CD4-positive, alpha-beta T cell (primary cell): ENCODE measurements at regions not wholly inside any gene's neighbourhood (a gene's known extent, or its start where the extent isn't known, plus 50 kb on each side); places are given as distances from the start of the nearest gene placed in this dataset.

Experiments used
- ATAC-seq: fragments of 200-7000 bp; cut with Tn5 transposase; one replicate; pipeline ENCODE4 v1.10.0; 2022; ENCODE audit warnings: mild to moderate bottlenecking; ENCODE audit not compliant: poor library complexity
- CTCF ChIA-PET: fragments of 350-600 bp; sonication (Branson Sonifier 250); formaldehyde crosslinking; loops from one replicate; lab custom pipeline; 2021; ENCODE audit warnings: antibody characterized with exemption, inconsistent platforms; lab: Charles Lee
- POLR2A ChIA-PET: fragments of 350-600 bp; sonication (Branson Sonifier 250); formaldehyde crosslinking; loops from one replicate; lab custom pipeline; 2021; ENCODE audit warnings: antibody characterized with exemption, inconsistent platforms; lab: Charles Lee
- DNase-seq, 14 experiments: peaks; one replicate each; pipeline ENCODE4 v3.0.0-alpha.2; 2013 to 2020; ENCODE audit warnings: mixed read lengths in 2 of 14
- H3K27ac ChIP-seq, 2 donors: one replicate each; pipeline versions ENCODE4 v1.5.1 to v1.7.0; 2013; ENCODE audit warnings: low read length in 2 of 2, low read depth in 1 of 2, mild to moderate bottlenecking in 1 of 2
- H3K27me3 ChIP-seq, 2 experiments: 1 replicate in 1 of 2; 2 replicates in 1 of 2; pipeline versions ENCODE4 v1.6.1 to v1.7.0; 2013; ENCODE audit warnings: low read length in 2 of 2, control low read depth in 1 of 2, mild to moderate bottlenecking in 1 of 2, moderate library complexity in 1 of 2; ENCODE audit not compliant: insufficient read depth in 2 of 2, control insufficient read depth in 1 of 2
- H3K36me3 ChIP-seq: one replicate; pipeline ENCODE4 v1.6.1; 2013; ENCODE audit warnings: low read length, control low read depth; ENCODE audit not compliant: insufficient read depth
- H3K4me1 ChIP-seq: one replicate; pipeline ENCODE4 v1.6.1; 2013; ENCODE audit warnings: low read length, control low read depth; ENCODE audit not compliant: insufficient read depth
- H3K4me3 ChIP-seq: one replicate; pipeline ENCODE4 v1.5.1; 2013; ENCODE audit warnings: mild to moderate bottlenecking, low read length, moderate library complexity
- H3K9me3 ChIP-seq, 2 experiments: 1 replicate in 1 of 2; 2 replicates in 1 of 2; pipeline versions ENCODE4 v1.6.1 to v1.7.0; 2013; ENCODE audit warnings: low read length in 2 of 2, mild to moderate bottlenecking in 2 of 2, control low read depth in 1 of 2, moderate library complexity in 1 of 2; ENCODE audit not compliant: control insufficient read depth in 1 of 2, insufficient read depth in 1 of 2
- H3K27ac Mint-ChIP-seq: one replicate; pipeline ENCODE4 v1.8.0; 2020; ENCODE audit warnings: mixed read lengths
- H3K27me3 Mint-ChIP-seq: one replicate; pipeline ENCODE4 v1.8.0; 2021; ENCODE audit warnings: mixed read lengths
- H3K36me3 Mint-ChIP-seq: one replicate; pipeline ENCODE4 v1.8.0; 2021; ENCODE audit warnings: low read depth, mixed read lengths
- H3K4me1 Mint-ChIP-seq: one replicate; pipeline ENCODE4 v1.8.0; 2021; ENCODE audit warnings: low read depth, mixed read lengths
- H3K4me3 Mint-ChIP-seq: one replicate; pipeline ENCODE4 v1.8.0; 2020; ENCODE audit warnings: mild to moderate bottlenecking, mixed read lengths
- H3K9me3 Mint-ChIP-seq: one replicate; pipeline ENCODE4 v1.8.0; 2020; ENCODE audit warnings: mixed read lengths
- CTCF ChIP-seq: fragments of 200-600 bp; IDR thresholded peaks from one replicate; pipeline ENCODE4 v1.8.0; 2022; ENCODE audit warnings: antibody characterized with exemption, mild to moderate bottlenecking
- intact Hi-C, 2 experiments: fragments of 100-400 bp; cut with DNase I in 1 of 2; cut with micrococcal nuclease in 1 of 2; formaldehyde crosslinking; loops; one replicate each; pipeline versions ENCODE4 v1.15.1 to v1.9.0; 2023 to 2025; cut with DNase I, micrococcal nuclease

- ChIA-PET CTCF (no interaction called here), POLR2A (no interaction called here)
- H3K4me3 ChIP-seq = no peak overlapping the region
- DNase-seq (no peak), ATAC-seq (no peak)
- H3K27ac Mint-ChIP-seq = no peak overlapping the region
- no peak for TF ChIP-seq CTCF
- no peaks in the 10 kb centered on the region for H3K27me3 ChIP-seq
- H3K27me3 Mint-ChIP-seq = no peaks in the 10 kb centered on the region
- H3K9me3 ChIP-seq = peaks cover 0 to 5% of the 10 kb centered on the region in 2 experiments
- no peaks in the 10 kb centered on the region for H3K36me3 Mint-ChIP-seq
- no peaks in the 10 kb centered on the region for H3K4me1 Mint-ChIP-seq
- intact Hi-C loops = no loop called here
- H3K27ac ChIP-seq = no peak overlapping the region
- no peak overlapping the region for H3K4me3 Mint-ChIP-seq
- no peaks in the 10 kb centered on the region for H3K36me3 ChIP-seq
- no peaks in the 10 kb centered on the region for H3K4me1 ChIP-seq
- peaks cover 5% of the 10 kb centered on the region for H3K9me3 Mint-ChIP-seq
Observed at GRCh38 chr5:104375345-104375744, 812.8 kb upstream of the NUDT12 start.

- ATAC-seq = no peak
- no peak overlapping the region for H3K27ac Mint-ChIP-seq
- Histone ChIP-seq H3K9me3 (peaks cover 0 to 10% of the 10 kb centered on the region in 2 experiments), H3K36me3 (no peaks in the 10 kb centered on the region), H3K4me1 (no peaks in the 10 kb centered on the region), H3K4me3 (no peak overlapping the region), H3K27me3 (no peaks in the 10 kb centered on the region), H3K27ac (no peak overlapping the region)
- TF ChIP-seq CTCF = no peak
- peaks cover 7% of the 10 kb centered on the region for H3K9me3 Mint-ChIP-seq
- H3K4me3 Mint-ChIP-seq = no peak overlapping the region
- ChIA-PET POLR2A (no interaction called here), CTCF (no interaction called here)
- intact Hi-C loops = no loop called here
- no peaks in the 10 kb centered on the region for H3K4me1 Mint-ChIP-seq
- H3K36me3 Mint-ChIP-seq = no peaks in the 10 kb centered on the region
- DNase-seq = no peak
- no peaks in the 10 kb centered on the region for H3K27me3 Mint-ChIP-seq
Observed at GRCh38 chr5:104372796-104373195, 810.2 kb upstream of the NUDT12 start.

GRCh38 chr5:104372376-104372775 is 809.8 kb upstream of the NUDT12 start:
- no peaks in the 10 kb centered on the region for H3K36me3 Mint-ChIP-seq
- POLR2A ChIA-PET = no interaction called here
- CTCF ChIA-PET = interaction anchor here (1.5 kb wide), 1 partner anchor 8 kb away, joined by 4 read pairs; no protein-coding TSS in a partner anchor
- Histone ChIP-seq H3K9me3 (peaks cover 0 to 10% of the 10 kb centered on the region in 2 experiments), H3K4me1 (no peaks in the 10 kb centered on the region), H3K27me3 (no peaks in the 10 kb centered on the region), H3K27ac (no peak overlapping the region), H3K4me3 (no peak overlapping the region), H3K36me3 (no peaks in the 10 kb centered on the region)
- no peak overlapping the region for H3K27ac Mint-ChIP-seq
- H3K9me3 Mint-ChIP-seq = peaks cover 9% of the 10 kb centered on the region
- TF ChIP-seq CTCF = no peak
- DNase-seq (no peak), ATAC-seq (no peak)
- H3K4me1 Mint-ChIP-seq = no peaks in the 10 kb centered on the region
- H3K27me3 Mint-ChIP-seq = no peaks in the 10 kb centered on the region
- H3K4me3 Mint-ChIP-seq = no peak overlapping the region
- intact Hi-C loops = no loop called here
